ENCODE measurements at regions not wholly inside any gene's neighbourhood (a gene's known extent, or its start where the extent isn't known, plus 50 kb on each side); places are given as distances from the start of the nearest gene placed in this dataset.

DNA sequence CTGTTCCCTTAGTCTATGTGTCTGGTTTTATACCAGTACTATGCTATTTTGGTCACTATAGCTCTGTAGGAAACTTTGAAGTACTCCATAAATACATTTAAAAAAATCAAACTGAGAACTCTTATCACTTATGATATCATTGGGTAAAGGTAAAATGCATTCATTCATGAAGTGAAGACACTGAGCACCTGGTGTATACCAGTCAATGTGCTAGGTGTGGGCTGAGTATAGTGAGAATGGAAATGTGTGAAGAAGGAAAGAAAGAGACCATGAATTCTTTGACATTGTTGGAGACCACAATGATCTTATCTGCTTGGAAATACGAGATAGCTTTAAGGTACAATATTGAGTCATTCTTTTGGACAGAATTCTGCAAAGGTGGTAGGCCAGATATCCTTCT, 633.5 kb upstream of the AMELY start:
- no peak for TF ChIP-seq POLR2A (IDR thresholded peaks at IDR 0.05; ENCODE audit: low read length)
- TF ChIP-seq GATA1 (IDR thresholded peaks at IDR 0.05; ENCODE audit: low read depth, low read length), result no peak
